Activated naive CD4-positive, alpha-beta T cell treated with Interleukin-2 at 50 U/mL for 16 hours (primary cell): ENCODE measurements at regions not wholly inside any gene's neighbourhood (a gene's known extent, or its start where the extent isn't known, plus 50 kb on each side); places are given as distances from the start of the nearest gene placed in this dataset.

Experiments used
- DNase-seq: peaks from one replicate; pipeline ENCODE4 v3.0.0-alpha.2; 2020

DNA sequence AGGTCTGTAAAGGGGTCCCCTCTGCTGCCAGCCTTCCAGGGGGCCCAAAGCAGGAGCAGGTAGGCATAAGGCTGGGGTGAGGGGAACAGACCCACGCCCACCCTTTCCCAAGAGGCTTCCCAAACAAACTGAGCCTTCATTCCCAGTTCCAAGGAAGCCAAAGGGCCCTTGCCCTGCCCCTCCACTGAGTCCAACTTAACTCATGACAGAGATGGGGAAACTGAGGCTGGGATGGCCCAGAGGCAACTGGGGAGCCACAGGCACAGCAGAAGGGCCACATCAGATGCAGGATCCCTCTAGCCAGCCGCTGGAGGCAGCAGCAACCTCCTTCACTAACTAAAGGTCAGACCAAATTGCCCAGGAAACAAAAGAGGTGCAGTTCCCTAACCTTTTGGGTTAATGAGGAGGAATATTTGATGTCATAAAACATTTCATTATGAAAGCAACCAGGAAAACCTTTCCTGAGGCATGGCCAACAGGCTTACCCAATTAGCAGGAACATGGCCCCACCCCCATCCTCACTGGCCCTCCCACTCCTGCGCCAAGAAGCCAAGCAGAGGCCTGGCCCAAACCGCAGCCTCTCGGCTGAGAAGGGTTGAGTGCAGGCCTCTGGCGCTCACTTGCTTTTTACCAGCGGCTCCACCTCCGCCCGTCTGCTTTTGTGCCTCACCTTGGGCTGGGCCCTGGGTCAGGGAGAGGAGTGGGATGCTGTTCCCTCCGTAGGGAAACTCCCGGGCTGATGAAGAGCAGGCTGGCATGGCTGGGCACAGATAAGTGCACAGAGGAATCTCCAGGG is 293.5 kb upstream of the RTL1 start:
- no peak for DNase-seq

DNA sequence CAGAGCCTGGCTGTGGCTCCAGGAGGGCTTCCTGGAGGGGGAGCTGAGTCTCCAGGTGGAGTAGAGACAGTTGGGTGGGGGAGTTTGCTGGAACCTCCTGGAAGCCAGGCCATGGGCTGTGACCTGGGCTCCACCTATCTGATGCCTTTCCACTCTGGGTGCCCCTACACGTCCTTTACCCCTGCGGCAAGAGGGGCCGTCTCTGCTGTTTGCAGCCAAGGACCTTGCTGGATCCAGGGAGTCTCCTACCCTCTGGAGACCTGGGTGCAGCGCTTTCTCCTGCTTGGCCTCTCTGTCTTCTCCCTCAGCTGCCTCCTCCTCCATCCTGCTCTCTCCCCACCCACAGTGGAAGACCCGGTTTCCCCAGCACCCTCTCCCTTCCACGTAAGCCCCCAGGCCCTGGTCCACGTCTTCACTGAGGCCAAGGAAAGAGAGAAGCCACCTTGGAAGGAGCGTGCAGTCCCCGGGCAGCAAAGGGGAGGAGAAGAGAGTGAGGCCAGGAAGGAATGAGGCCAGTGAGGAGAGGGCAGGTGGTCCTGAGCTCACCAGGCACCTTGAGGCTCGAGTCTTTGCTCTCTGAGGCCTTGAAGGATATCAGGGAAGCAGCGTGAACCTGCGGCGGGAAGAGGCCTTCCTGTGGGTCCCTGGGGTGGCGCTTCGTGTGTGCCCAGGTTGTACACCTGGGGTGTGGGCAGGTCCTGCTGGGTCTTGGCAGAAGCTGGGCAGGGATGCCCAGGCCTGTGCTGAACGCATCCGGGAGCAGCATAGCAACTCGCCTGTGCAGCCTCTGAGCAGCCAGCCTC is 294.3 kb upstream of the RTL1 start:
- DNase-seq, result no peak

DNA sequence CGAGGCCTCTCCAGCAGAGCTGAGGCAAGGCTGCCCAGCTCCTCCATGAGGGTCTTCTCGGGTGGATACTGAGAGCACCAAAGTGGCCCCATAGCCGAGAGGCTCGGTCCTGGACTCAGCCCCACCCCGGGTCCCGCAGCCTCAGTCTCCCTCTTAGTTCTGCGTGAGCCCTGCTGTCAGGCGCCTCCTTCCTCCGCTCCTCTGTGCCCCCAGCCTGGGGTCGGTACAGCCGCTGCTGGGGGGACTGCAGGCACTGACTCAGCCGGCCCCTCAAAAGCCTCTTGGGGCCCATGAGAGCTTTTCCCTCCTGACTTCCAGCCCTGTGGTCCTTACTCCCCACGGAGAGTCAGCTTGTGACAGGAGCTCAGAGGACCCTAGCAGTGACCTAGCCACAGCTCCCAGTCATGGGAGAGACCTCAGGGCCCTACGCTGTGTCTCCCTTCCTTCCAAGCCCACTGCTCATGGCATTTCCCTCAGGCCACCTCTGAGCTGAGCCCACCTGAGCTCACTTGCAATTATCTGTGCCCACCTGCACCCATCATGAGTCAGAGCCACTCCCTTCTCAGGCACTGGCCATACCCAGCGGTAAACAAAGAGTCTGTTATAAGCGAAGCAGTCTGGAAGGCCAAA is 295.0 kb upstream of the RTL1 start:
- DNase-seq, result no peak

DNA sequence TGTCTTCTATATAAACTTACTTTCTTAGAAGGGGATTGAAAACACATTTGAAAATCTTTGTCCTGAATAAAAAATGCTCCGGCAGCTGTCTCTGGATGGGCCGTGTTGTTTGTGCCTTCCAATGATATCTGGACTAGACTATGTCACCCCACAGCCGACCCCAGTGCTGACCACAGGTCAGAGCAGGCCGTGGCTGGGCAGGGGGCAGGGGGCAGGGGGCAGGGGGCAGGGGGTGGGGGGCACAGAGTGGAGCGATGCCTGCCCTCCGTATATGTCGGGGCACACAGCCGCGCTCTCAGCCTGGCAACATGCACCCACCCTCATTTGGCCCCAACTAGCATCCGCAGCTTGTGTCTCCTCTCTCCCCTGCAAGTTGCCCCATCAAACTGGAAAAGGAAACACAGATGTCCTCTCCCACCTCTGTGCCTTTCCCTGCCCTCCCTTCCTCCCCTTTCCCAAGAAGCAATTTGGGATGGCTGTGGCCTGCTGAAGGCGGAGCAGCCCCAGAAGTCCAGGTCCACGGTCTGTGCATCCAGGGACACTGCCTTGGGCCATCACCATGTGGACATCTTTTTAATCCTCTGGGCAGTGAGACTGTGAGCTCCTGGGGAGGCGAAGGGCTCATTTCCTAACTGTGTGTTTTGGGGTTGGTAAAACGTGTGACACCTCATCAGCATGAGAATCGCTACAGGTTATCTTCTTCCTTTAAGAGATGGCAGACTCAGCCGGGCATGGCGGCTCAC is 295.7 kb upstream of the RTL1 start:
- DNase-seq, result no peak

DNA sequence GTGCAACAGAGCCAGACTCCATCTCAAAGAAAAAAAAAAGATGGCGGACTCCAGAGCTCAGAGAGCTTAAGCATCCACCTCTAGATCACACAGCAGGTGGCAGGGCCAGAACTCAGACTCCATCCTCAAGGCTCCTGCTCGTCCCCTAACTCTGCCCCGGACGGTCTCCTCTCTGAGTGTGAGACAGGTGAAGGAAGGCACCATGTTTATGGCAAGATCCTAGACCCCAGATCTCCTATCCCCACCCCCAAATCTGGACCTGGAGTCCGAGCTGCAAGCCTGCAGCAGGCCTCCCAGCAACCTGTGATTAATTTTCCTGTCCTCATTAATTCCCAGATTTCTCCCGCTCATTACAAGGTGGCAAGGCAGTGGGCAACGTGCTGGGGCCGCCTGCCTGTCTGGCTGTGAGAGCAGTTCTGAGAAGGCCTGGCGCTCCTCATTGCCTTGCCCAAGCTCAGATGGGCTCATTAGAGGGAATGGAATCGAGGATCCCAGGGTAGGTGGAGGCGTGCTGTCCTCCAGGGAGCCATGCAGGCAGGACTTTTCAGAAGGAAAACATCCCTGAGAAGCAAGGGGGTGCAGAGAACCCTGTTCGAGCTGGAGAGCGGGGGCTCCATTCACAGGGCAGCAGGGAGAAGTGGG is 296.6 kb upstream of the RTL1 start:
- no peak for DNase-seq

DNA sequence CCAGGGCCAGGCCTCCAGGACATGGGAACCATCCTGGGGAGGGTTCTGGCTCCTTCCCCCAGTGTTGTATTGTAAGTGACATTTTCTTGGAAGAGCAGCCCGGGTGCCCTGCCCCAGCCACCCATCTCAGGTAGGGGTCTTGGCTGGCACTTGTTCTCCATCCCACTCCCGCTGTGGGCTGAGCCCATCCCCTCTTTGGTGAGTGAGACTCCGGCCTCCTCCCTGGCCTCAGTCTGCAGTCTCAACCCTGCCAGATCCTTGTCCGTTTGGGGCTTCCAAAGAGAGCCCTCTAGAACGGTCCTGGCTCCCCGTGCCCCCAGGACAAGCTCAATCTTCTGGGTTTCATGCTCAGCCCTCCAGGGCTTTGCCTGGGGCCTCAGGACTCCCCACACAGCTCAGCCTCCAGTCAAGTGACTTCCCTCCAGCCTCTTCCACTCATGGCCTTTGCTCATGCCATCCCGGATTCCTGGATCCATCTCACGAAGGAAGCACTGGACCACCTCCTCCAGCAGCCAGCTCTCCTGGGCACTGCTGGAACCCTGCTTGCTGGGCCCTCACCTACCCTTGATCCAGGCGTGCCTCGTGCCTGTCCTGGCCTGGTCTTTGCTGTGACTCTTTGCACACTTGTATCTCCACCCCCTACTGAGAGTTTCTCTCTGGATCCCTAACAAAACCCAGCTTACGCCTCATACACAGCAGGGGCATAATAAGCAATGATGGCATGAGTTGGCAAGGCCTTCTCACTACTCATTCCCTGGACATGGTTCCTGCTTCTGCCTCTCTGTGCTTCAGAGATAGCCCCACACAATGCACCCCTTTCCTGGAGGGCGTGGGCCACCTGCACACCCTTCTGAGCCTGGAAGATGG is 297.4 kb upstream of the RTL1 start:
- no peak for DNase-seq

DNA sequence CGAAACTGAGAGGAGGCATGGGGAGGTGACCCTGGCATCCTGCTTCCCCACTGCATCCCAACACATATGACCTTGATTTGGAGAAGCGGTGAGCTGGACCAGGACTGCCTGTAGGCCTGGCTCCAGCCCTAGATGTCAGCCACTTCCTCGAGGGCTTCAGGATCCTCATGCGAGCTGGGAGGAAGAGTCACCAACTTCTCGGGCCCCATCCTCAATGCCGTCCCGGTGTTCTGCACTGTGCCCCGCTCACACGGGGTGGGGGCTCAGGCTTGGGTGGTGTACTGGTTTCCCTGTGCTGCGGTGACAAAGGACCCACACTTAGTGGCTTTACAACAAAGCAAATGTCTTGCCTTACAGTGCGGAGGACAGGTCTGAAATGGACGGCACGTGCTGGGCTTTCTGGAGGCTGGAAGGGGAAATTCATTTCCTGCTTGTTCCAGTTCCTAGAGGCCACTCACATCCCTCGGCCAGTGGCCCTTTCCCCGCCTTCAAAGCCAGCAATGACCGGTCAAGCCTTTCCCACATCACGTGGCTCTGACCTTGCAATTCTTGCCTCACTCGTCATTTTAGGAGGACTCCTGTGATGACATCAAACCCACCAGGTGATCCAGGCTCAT is 298.1 kb upstream of the RTL1 start:
- no peak for DNase-seq

DNA sequence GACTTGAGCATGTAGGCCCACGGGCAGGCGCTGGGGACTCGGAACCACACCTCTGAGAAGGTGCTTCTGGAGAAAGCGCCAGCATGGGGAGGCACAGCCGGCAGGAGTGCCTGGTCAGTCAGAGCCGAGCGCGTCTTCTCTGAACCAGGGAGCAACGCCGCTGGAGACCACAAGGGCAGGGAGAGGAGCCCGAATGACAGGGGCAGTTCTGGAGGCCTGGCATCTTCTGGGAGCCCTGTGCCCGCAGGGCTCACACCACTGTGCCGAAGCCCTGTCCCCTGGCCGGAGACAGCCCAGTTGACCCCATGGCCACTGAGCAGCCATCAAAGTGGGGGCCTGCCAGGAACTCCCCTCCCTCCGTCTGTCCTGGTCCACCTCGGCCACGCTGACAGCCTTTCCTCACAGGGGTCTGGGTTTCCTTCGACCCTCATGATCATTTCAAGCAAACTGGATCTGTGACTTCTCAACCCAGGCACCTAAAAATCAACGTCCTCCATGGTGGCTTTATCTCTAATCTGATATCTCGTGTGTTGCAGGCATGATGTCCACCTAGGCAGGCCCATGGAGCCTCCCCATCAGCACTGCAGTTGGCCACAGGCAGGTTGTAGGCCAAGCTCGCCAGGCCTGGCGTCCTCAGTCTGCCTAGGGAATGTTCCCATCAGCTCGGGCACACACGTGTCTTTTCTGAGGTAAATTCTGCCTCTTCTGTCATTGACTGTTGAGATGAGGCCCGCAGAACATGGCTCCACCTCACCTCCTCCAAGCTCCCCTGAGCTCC is 299.3 kb upstream of the RTL1 start:
- no peak for DNase-seq

DNA sequence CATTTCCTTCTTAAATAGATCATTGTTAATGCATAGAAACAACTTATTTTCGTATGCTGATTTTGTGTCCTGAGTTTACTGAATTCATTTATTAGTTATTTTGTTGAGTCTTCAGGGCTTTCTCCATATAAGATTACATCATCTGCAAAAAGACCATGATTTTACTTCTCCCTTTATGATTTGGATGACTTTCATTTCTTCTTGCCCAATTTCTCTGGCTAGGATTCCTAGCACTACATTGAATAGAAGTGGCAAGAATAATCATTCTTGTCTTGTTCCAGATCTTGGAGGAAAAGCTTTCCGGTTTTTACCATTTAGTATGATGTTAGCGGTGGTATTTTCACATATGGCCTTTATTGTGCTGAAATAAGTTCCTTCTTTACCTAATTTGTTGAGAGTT is 303.0 kb upstream of the RTL1 start:
- DNase-seq, result no peak

DNA sequence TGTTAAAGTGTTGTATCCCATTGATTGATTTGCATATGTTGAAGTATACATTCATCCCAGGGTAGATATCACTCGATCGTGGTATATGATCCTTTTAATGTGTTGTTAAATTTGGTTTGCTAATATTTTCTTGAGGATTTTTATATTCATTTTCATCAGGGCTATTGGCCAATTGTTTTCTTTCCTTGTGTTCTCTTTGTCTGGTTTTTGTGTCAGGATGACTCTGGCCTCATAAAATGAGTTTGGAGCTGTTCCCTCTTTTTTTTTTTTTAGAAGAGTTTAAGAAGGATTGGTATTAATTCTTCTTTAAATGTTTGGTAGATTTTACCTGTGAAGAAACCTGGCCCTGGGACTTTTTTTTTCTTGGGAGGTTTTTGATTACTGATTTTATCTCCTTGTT is 303.5 kb upstream of the RTL1 start:
- DNase-seq, result no peak

DNA sequence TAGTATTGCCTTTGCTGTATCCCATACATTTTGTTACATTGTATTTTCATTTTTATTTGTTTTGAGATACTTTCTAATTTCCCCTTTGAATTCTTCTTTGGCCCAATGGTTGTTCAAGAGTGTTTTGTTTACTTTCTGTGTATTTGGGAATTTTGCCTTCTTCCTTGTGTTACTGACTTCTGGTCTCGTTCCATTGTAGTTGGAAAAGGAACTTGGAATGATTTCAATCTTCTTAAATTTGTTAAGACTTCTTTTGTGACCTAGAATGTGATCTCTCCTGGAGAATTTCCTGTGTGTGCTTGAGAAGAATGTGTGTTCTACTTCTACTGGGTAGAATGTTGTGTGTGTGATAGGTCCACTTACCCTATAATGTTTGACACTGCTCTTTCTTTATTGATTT is 304.4 kb upstream of the RTL1 start:
- DNase-seq, result no peak

DNA sequence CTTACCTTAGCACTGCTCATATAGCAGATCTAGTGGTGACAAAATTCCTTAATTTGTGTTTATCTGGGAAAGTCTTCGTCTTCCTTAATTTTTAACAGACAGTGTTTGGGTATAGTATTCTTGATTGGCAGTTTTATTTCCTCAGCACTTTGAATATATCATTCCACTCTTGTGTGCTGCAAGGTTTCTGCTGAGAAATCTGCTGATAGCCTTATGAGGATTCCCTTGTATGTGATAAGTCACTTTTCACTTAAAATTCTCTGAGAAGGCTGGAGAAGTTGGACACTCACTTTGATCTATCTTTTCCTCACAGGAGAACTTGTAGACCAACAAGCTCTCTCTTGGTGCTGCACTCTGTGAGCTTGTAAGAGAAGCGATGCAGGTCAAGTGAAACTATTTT is 306.1 kb upstream of the RTL1 start:
- DNase-seq, result no peak

DNA sequence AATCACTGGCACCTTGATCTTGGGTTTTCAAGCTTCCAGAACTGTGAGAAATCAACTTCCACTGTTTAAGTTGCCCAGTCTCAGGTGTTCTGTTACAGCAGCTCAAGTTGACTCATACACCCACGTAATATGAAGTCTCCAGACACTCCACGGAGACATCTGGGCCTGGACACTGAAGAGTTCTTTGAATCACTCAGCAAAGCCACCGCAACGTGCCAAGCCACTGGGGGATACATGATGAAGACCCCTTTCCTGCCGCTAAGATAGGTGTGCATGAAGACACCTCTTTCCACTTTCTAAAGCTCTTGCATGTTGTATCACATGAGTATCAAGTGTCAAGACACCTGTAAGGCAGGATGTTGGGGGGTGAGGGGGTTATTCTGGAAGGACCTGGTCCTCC is 311.7 kb upstream of the RTL1 start:
- no peak for DNase-seq

DNA sequence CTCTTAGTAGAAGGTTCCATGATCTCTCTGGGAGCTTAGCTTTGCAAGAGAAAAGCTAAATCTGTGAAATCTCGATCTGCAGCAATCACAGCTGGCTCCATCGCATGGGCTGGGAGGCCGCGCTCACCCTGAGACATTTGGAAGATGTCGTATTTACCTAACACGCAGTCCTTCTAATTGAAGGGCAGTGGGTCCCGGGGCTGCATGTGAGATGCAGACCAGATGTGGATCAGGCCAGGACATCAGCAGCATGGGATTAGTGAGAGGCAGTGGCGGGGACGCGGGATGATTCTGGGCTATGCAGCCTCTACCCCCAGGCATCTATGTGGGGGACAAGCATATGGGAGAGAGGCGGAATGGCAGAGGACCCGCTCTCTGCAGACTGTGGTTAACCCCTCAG is 312.4 kb upstream of the RTL1 start:
- DNase-seq, result no peak

DNA sequence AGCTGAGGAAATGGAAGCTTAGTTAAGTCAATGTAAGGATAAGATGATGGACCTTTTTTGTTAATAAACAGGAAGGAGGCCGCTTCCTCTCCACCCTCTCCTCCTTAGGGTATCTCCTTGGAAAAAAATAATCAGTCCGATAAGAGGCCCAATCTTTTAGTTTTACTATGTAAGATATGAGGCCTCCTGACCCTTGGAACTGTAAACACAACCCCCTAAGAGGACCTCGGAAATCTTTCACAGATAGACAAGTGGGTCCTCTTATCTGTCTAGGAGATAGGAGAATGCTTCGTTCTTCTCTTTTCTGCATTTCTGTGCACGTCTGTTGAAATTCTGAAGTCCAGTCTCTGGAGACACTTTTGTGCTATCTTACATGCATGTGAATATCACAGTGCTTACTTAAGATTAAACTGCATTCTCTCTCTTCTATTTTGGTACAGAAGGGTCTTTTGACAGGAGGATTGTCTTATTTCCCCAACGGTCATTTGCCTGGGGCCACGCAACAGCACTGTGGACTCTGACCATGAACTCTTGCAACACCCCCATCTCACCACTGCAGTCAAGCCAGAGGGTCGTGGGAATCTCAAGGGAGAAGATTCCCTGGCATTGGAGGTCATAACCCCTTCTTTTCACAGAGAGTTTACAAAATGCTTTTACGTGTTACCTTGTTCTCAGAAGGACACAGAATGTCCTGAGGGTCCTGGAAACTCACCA is 313.0 kb upstream of the RTL1 start:
- DNase-seq, result no peak

DNA sequence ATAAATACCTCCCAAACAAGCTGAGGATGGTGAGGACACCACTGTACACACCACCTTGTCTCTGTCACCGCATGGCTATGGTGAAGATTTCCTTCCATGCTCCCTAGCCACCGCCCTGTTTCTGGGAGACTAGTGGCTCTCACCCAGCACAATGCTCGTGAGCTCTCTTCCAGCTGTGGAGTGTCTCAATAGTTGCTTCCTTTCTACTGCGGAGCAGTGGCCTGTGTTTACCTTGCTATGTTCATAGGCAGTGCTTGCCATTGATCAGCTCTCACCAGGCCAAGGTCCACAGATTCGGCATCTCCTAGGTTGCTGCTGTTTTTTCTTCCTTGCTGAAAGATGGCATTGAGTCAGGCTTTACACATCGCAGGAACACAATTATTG is 313.6 kb upstream of the RTL1 start:
- no peak for DNase-seq

DNA sequence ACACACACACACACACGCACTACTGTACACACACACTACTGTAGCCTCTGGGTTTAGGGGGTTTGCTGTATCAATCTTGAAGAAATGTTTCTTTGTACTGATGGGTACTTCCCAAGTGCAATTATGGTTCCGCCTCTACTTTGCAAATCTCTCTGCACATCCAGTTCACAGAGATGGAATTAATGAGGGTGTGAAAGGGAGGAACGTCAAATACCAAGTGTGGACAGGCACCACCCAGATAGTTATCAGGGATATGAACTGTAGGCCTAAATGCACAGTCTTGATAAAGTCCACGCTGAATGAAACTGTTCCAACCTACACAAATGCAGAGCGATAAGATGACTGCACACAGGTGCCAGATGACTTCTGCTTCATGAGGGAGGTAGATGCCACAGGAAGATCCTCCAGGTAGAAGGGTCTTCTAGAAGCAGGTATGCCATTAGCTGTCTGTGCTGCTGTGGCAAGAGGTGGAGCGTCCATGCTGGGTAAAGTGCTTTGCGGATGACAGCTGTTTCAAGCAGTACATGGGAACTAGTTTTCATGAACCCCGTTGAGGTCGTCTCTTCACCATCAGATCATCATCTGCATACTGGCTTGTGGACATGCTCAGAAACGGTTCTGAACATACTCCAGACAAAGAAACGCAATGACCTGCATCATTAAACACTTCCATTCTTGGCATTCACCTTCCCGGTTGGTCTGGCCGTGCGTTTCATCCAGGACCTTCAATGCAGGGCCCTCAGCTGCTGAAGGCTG is 314.3 kb upstream of the RTL1 start:
- DNase-seq, result no peak

DNA sequence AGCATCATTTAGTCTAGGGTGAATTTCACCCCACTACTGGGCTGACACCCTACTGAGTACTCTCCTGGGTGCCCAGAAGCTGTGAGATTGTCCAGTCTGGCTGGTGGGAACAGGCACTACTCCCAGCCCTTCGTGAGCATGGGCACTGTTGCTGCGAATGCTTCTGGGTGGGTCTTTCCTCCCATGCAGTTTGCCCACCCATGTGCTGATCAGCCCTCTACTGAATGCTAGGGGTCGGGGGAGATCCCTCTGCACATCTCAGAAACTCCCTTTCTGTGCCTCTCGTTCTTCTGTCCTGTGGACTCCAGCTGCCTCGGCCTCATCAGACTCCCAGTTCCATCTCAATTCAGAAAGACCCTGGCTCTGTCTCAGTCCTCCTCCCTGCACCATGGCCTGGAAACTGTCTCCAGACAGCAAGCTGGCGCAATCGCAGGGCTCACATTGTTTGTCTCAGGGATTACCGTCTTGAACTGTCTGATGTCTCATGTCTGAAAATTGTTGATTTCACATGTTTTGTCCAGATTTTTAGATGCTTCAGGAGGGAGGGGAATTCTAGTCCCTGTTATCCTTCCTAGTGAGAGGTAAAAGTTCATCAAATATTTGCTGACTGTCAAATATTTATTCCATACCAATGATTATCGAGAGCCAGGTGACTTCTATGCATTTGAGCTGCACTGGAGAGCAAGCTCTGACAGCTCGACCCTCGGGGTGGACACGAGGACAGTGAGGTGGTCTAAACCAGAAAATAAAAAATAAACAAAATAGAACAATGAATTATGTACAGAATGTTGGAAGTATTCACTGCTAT is 316.6 kb upstream of the RTL1 start:
- DNase-seq, result no peak
